Forelimb muscle (tissue), 1 donor: ENCODE measurements at regions not wholly inside any gene's neighbourhood (a gene's known extent, or its start where the extent isn't known, plus 50 kb on each side); places are given as distances from the start of the nearest gene placed in this dataset.

Experiments
- DNase-seq: peaks from one replicate; pipeline ENCODE4 v3.0.0-alpha.2; 2013; ENCODE audit warnings: low read depth

- DNase-seq, result no peak
Observed at GRCh38 chr15:66615846-66616245, 50.0 kb upstream of the LCTL start.

- no peak for DNase-seq
Observed at GRCh38 chr15:66617137-66618090, 51.6 kb upstream of the LCTL start.

- DNase-seq, result peak; percentile 28
Observed at GRCh38 chr15:66619152-66619903, 53.5 kb upstream of the LCTL start.

GRCh38 chr15:66620341-66620740, 54.5 kb upstream of the LCTL start:
- no peak for DNase-seq

DNA sequence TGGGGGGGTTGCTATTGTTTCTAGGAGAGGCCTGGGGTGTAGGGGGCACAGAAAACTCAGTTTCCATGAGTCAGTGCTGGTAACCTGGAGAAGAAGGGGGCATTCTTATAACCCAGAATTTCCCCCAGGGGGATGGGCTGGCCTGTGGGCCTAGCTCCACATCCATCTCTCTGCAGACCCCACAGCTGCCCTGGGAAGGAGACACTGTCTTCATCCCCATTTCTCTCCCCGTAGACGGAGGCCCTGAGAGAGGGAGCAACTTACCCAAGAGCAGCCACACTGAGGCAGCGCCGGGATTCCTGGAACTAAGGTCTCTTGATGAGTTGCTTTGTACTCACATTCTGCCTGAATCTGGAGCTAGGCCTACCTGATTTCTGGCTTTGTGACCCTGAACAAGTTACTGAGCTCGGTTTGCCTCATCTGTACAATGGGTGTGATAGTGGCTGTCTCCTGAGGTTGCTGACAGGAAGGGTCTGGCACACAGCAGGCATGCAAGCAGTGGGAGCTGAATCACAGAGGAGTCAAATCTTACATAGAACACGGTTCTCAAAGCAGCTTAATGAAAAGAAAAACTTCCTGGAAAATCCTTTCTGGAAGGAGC, 55.0 kb upstream of the LCTL start:
- no peak for DNase-seq

DNA sequence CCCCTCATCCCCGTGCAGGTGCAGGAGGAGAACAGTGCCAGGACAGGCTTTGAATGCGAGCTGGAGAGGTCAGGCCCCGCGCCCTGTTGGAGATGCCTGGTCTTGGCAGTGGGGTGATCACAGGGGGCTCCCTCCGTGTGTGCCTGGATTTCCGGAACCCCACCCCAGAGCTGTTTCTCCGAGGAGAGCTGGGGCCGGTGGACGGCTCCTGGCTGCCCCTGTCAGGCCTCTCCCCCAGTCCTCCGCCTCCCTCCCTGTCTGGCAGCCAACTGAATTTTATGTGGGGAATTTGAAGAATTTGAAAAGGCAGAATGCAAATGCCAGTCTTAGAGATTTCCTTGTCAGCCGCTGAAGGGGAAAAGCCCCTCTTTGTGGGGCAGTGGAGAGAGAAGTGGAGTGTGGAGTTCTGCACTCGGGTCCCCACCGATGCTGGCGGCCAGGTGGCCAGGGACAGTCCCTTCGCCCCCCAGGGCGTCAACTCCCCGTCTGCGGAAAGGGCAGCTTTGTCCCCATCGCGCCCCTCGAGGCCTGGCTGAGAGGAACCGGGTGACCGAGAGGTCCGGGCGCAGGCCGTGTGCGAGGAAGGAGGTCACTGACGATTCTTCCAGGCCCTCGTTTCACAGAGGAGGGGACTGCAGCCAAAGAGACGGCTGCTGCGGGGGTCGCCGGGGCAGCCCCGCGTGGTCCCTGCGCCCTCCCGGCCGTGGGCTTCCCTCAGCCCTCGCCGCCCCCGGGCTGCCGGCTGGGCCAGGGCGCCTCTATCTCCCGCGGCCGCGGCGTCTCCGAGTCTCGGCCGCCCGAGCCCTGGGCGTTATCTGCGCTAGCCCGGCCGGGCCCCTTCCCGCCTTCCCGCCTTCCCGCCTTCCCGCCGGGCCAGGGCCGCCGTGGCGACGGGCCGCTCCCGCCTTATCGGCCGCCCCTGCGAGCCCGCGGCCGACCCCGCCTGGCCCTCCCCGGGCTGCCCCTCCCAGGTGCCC, 56.0 kb upstream of the LCTL start:
- DNase-seq, result no peak

DNA sequence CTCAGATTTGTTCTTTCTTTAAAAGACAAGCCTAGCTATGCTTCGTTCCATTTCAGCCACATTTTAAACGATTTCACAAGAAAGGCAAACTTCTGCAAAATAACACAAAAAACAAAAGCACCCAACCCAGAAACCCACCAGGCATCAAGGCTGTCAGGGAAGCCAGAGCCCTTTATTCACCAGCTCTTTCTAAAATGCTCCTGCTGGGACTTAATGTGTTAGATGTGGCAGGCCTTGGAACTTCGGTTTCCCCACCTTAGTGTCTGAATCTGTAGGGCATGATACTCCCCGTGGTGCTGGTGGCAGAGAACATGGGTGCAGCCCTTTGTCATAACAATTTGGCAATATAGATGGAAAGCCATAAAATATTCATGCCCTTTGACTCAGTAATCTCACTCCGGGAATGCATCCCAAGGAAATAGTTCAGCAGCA, 56.8 kb upstream of the LCTL start:
- DNase-seq, result no peak

DNA sequence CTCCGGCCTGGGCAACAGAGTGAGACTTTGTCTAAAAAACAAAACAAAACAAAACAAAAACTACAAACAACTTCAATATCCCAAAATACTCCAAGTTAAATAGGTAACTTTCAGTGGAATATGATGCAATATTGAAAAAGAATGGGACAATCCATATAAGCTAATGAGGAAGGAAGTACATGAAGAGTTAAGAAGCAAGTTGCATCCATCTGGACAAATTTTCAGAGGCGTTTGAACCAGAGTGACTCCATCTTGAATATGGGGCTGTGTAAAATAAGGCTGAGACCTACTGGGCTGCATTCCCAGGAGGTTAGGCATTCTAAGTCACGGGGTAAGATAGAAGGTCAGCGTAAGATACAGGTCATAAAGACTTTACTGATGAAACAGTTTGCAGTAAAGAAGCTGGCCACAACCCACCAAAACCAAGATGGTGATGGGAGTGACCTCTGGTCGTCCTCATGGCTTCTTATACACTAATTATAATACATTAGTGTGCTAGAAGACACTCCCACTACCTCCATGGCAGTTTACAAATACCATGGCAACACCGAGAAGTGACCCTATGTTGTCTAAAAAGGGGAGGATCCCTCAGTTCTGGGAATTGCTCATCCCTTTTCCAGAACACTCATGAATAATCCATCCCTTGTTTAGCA, 58.1 kb upstream of the LCTL start:
- DNase-seq, result no peak

DNA sequence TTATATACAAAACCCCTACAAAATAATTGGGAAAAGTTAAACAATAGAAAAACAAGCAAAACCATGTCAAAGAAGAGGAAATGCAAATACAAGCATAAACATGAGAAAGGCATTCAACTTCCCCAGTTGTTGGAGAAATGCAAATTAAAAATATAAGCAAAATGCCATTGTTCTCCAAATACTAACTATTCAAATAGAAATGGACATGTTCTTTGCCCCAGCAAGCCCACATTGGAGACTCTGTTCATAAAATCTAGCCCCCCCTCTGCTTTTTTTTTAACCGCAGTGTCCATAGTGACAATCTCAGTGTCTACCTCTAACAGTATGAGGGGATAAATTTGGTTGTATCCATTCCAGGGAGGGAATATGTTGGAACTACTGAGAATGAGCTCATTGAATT, 59.7 kb upstream of the LCTL start:
- DNase-seq, result no peak

- DNase-seq, result no peak
Observed at GRCh38 chr15:66625974-66626373, 60.2 kb upstream of the LCTL start.

DNA sequence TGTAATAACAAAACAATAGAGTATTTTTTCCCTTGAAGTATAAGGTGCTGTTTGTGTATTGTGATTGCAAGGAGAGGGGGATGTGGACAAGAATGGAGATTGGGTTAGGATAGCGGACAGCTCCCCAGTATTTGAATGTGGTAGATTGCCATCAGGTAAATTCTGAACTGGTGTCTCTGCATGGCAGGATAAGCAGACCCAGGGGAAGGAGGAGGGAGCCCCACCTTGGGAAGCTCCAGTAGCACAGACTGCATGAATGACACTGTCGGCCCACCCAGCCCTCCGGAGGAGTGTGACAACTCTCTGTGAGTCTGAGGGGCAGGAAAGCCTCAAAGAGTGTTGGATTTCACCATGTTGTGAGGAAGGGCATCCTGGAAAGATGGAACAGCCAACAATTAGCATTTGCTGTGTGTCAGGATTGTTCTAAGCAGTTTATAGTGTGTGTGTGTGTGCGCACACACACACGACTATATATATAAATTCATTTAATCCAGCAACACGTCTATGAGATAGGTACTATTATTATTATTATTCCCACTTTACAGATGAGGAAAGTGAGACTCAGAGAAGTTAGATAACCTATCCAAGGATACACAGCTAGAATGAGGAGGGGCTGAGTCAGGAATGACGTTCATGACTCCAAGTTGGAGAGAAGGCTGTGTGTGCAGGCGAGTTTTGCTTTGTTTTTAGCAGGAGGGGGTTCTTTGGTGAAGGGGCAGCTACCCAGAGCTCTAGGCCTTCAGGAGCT, 63.4 kb upstream of the LCTL start:
- DNase-seq, result no peak

DNA sequence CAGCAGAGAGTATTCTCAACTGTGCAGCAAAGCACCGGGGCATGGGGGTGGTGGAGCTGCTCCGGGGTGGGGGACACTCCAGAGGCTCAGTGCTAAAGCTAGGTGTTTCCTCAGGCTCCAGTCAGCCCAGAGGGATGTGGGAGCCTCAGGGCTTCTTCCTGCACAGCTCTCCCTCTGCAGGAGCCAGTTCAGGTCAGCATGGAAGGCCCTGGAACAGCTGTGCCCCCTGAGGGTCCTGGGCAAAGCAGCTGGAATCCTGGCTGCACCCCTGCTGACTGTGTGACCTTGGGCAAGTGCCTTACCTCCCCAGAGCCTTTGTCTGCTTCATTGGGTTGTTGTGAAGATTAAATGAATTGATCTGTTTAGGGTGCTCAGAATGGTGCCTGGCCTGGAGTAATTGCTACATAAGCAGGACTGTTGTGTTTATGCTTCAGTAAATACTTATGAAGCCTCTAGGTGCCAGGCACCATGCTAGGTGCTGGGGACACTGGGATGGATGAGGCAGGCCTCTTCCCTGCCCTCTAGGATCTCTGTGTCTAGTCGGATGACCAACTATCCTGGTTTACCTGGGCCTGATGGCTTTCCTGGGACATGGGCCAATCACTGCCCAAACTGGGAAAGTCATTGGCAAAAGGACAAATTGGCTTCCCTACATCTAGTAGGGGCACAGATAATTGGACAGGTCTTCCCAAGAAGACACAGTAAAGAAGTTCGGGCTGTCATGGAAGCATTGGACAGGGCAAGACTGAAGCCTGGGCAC, 64.2 kb upstream of the LCTL start:
- no peak for DNase-seq

GRCh38 chr15:66630801-66631351, 65.1 kb upstream of the LCTL start:
- DNase-seq, result no peak

DNA sequence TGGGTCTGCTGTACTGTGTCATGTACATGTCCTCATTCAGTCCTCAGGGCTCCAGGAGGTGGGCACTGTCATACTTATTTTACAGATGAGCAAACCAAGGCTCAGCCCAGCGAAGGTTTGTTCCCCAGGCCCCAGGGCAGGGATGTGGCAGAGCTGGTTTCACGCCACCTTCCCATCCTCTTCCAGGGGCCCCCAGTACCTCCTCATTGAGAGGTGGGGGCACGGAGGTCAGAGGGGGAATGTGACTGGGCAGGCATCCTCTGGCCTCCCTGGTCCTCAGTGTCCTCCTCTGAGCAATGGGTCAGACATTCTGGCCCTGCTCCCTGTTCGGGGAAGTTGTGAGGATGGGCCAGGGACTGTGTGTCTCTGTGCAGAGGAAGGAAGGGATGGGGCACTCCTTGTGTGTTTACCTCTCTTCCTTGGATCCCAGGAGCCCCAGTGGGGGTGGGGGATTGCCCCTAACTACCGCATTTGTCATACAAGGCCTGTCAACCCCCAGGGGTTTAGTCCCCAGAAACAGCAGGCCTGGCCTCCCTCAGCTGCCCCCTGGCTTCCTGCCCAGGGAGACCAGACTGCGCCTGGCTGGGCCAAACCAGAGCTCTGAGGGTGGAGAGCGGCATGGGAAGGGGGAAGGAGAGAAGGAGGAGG, 65.9 kb upstream of the LCTL start:
- no peak for DNase-seq

- no peak for DNase-seq
Observed at GRCh38 chr15:66633041-66633937, 67.5 kb upstream of the LCTL start.

DNA sequence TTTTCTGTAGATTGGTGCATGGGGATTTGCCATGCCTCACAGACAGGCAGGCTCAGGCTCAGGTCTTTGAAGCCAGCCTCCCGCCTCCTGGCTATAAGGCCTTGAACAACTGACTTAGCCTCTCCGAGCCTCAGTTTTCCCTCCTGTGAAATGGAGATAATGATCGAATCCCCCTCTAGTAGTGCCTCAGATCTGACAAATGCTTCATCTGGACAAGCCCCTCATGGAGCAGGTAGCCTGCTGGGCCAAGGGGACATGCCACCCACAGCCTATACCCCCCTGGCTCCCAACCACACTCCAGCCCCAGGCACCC, 68.1 kb upstream of the LCTL start:
- no peak for DNase-seq

GRCh38 chr15:66634540-66634939, 67.5 kb upstream of the SMAD6 start:
- no peak for DNase-seq

- DNase-seq, result no peak
Observed at GRCh38 chr15:66635006-66635405, 67.0 kb upstream of the SMAD6 start.
